M059J (cell line): ENCODE measurements at regions not wholly inside any gene's neighbourhood (a gene's known extent, or its start where the extent isn't known, plus 50 kb on each side); places are given as distances from the start of the nearest gene placed in this dataset.

ENCODE experiments used
- DNase-seq: peaks from one replicate; pipeline ENCODE4 v3.0.0-alpha.2; 2012; ENCODE audit warnings: low read depth

- DNase-seq, result no peak
These were observed 52.7 kb upstream of the PELI1 start for GRCh38 chr2:64196963-64197362.

DNA sequence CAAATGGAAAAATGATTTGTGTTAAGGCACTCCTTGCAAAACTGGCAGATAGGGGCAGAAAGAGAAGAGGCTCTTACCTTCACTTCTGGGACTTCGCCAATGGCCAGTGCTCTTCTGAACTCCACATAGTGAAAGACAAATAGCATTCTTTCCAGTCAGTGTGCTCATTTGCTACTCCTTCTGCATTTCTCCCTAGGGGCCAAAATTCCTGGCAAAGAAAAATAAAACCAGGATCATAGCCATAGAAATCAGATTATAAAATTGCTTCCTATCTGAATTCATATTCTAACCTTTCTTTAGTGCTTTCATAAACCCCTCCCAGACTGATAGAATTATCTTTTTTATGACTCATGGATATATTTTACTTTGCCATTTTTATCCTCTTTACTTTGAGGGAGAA is 56.9 kb upstream of the PELI1 start:
- DNase-seq, result peak; percentile 27

DNA sequence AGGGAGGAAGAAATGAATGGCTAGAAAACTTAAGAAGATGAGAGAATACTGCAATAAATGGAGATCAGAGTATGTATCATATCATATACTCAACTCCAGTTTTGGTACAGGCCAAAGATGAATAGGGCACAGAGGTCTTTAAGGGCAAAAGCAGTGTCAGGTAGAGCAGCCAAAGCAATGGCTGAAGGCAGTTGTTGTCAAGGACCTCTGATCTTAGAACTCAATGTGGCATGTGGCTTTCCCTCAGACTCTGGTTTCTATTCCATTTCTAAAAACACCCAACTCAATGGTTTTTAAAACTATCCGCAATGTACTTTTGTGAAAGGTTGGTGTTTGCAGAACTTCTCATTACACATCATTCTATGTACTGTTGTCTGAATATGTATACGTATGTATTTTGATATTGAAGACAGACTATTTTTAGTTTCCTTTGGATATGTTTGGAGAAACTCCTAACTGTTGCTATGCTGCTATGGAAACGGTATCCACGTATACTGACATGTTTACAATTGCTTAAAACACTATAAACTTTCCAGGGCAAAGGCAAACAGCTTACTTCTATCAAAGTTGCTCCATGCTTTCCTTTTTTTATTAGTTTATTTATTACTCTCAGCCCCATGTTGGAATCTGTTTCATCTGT is 58.1 kb upstream of the PELI1 start:
- peak; percentile 73 for DNase-seq

- DNase-seq, result peak; percentile 69
These were observed 59.1 kb upstream of the PELI1 start for GRCh38 chr2:64203131-64203857.

- peak; percentile 41 for DNase-seq
These were observed 59.8 kb upstream of the PELI1 start for GRCh38 chr2:64203858-64204632.

DNA sequence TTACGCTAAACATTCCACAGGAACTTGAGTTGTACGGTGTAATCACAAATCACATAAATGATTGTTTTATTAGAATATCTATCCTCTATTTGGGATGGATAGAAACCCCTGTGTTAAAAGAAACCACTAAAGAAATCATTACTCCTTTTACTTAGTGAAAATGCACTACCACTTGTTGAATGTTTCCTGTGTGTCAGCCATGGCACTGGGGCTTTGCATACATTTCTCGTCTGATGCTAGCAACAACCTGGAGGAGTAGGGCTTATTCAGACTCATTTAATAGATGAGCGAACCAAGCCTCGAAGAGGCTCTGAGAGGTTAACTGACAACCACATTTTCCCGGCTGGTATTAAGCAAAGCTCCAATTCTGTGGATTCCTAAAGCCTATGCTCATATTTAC is 60.5 kb upstream of the PELI1 start:
- no peak for DNase-seq

GRCh38 chr2:64205415-64205814 is 61.2 kb upstream of the PELI1 start:
- no peak for DNase-seq

DNA sequence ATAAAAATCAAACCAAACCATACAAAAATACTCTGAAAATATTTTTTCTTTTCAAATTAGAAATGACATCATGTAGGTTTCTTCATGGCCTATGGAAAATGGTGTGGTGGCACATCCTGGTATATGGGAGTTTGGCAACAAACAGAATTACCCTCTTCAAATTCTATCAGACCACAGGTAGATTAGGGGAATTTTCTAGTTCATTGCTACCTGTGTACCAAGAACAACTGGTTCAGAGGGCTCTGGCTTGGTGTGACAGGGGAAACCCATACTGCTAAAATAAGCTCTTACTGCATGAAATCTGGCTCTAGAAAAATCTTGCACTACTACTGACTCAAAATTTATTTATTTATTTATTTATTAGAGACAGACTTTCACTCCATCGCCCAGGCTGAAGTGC is 63.4 kb upstream of the PELI1 start:
- DNase-seq, result no peak

GRCh38 chr2:64210816-64211215 is 66.6 kb upstream of the PELI1 start:
- DNase-seq, result no peak

DNA sequence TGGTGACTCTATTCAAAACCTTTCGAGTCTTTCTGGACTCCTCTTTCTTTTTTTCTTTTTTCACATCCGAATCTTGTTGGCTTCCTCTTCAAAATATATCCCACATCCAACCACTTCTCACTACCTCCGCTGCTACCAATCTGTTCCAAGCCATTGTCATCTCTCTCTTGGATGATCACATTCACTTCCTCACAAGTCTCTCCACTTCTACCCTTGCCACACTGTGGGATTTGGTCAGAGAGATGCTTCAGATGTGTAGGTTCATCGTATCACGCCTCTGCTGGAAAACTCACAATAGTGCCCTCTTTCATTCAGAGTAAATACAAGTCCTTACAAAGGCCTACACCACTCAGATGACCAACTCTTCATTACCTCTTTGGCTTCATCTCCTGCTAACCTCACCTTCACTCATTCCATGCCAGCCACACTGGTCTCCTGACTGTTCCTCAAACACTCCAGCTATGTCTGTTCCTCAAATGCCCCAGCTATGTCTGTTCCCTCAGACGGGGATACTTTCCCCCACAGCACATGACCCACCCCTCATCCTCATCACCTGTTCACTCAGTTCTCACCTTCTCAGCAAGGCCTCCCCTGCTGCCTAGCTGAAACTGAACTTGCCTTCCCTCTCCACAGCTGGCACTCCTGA is 67.2 kb upstream of the PELI1 start:
- DNase-seq, result no peak

DNA sequence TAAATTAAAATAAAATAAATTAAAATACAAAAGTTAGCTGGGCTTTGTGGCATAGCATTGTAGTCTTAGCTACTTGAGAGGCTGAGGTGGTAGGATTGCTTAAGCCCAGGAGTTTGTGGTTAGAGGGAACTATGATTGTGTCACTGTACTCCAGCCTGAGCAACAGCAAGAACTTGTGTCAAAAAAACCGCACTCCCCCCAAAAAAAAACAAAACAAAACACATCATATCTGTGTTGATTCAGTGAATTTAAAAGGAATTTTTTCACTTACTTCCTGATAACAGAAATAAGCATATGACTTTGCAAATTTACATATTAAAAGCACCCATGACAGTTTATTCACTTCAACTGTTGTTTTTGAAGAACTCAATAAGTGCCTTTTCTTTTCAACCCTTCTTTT is 68.1 kb upstream of the PELI1 start:
- peak; percentile 84 for DNase-seq

DNA sequence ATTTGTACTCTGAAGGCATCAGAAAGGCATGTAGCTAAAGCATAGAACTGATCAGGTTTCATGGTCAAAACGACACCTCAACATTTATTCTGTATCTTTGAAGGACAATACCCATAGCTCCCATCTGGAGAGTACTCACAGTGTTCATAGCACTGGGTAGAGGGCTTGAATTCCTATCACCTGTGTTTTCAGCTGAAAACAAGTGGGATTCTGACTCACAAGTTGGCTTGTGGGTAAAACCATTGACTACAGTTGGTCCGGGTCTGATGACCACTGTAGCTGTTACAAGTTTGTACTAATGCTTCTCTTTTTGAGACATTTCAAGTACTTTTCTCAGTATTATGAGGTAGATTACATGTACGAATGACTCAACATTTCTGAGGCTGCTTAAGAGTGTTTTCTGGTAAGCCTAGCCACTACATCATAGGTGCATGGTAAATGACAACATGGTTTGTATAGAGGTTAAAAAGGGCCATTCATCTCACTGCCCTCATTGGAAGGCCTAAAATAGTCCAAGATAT is 68.6 kb upstream of the PELI1 start:
- peak; percentile 75 for DNase-seq

DNA sequence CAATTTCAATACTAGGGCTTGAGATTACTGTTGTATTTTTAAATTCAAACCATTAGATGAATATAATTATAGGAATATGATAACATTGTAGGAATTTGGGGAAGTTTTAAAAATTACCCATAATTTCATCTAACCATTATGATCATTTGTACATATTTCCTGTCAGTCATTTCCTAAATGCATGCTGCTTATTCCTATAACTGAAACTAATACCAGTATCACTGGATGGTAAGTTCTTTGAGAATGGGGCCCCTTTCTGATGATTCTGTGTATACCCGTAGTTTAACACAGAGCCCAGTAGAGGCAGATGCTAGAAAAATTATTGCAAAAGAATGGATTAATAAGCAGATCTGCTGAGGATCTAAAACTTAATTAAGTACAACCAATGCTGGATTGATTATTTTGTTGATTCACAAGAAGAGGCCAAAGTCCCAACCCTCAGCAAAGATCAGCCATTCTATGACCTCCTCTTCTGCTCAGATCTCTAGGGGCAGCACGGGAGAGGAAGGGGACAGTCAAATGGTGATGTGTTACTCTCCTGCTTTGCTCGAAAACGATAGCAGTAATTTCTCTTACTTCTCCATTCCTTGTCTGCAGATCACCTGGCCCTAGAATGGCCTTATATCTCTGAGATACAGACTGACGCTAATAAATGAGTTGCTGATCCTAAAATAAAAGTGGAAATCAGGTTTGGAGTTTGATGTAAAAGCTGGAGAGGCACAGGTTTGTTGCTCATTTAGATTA is 69.5 kb upstream of the PELI1 start:
- no peak for DNase-seq

DNA sequence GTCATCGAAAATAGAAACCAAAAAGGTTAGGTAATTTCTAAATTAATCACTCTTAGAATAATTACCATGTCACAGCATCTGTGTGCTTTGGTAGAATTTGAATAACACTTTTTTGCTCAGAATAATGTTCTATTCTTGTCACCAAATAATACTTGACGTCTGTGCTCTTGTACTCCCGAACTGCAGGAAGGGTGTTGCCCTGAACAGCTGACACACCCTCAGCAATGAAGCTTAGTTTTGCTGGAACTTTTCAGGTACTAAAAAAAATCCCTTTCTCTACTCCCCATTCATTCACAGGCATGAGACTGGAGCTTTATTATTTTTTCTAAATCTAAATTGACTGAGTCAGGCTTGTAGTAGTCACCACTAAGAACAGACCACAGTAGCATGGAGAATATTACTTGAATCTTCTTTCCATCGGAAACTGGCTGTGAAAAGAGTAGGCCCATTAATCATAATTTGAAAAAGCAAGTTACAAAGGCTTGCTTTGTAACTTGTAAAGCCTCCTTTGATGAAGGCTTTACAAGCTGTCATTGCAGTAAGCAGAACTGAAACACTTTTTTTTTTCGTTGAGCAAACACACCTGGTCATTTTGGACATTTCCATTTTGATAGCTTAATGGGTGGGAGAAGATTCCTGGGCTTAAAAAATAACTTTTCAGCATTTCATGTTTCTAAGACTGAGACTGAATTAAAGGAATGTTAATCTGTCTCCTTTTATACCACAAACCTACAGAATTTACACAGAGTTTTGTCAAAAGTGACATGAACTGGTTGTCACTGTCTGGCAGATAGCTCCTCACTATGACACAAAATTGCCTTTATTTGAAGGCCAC is 70.3 kb upstream of the PELI1 start:
- DNase-seq, result no peak

GRCh38 chr2:64217198-64217869 is 73.1 kb upstream of the PELI1 start:
- no peak for DNase-seq

- no peak for DNase-seq
These were observed 74.0 kb upstream of the PELI1 start for GRCh38 chr2:64218137-64218802.

- no peak for DNase-seq
These were observed 74.9 kb upstream of the PELI1 start for GRCh38 chr2:64219149-64219548.

GRCh38 chr2:64220265-64220664 is 76.0 kb upstream of the PELI1 start:
- no peak for DNase-seq

DNA sequence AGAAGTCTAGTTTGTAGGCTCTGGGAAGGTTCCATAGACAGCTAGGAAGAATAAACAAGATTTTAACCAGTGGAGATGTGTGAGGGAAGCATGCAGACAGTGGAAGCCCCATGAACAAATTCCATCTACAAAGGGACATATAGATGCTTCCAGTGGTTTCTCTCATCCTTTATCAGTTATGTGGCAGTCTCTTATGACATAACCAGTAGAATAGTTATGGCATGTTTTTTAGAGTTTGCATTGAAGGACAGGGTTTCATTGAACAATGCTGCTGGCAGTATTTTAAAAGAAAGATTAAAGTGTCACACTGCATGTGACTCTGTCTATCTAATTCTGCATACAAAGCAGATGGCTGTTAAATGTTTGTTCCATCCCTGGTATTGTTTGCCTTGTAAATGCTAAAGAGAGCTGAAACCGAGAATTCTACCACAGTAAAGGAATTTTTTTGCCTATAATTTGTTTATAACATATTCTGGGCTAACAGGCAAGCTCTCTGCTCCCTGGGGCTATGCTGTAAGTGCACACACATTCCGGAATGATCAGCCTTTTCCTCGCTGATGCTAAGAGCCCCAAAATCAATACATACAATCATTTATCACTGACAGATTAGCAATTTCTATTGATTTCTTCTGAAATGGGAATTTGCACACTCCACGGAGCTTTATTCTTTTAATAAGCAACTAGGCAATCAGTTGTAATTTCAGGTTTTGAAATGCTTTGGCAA is 76.8 kb upstream of the PELI1 start:
- no peak for DNase-seq
